Liver (tissue), 3 donors: ENCODE measurements at regions not wholly inside any gene's neighbourhood (a gene's known extent, or its start where the extent isn't known, plus 50 kb on each side); places are given as distances from the start of the nearest gene placed in this dataset.

Source experiments
- CTCF ChIP-seq: fragments of 150-350 bp; IDR thresholded peaks from 2 replicates; pipeline ENCODE4 v1.5.1; 2017; ENCODE audit warnings: improper control_type of control experiment, low read depth, low read length; ENCODE audit not compliant: missing input control
- JUND ChIP-seq, 2 donors: IDR thresholded peaks; 2 replicates each; pipeline ENCODE4 v1.6.1; 2016; ENCODE audit warnings: antibody characterized with exemption in 2 of 2
- RAD21 ChIP-seq, 2 donors: IDR thresholded peaks; 2 replicates each; pipeline ENCODE4 v1.6.1; 2016; ENCODE audit warnings: antibody characterized with exemption in 2 of 2, mild to moderate bottlenecking in 2 of 2
- RXRA ChIP-seq, 2 donors: IDR thresholded peaks; 2 replicates each; pipeline ENCODE4 v1.6.1; 2017 to 2018; ENCODE audit warnings: antibody characterized with exemption in 2 of 2, mild to moderate bottlenecking in 1 of 2
- TAF1 ChIP-seq: conservative IDR thresholded peaks from 2 replicates; pipeline ENCODE4 v1.6.1; 2016; ENCODE audit warnings: antibody characterized with exemption, mild to moderate bottlenecking
- YY1 ChIP-seq: IDR thresholded peaks from 2 replicates; pipeline ENCODE4 v1.6.1; 2016; ENCODE audit warnings: antibody characterized with exemption, mild to moderate bottlenecking
- TF ChIP-seq, protein P1 (sequence below): IDR thresholded peaks from 2 replicates; pipeline ENCODE4 v1.6.1; 2016; ENCODE audit warnings: antibody characterized with exemption
- TF ChIP-seq, protein P2 (sequence below): IDR thresholded peaks from 2 replicates; pipeline ENCODE4 v1.6.1; 2016; ENCODE audit warnings: antibody characterized with exemption
- TF ChIP-seq, protein P3 (sequence below): IDR thresholded peaks from 2 replicates; pipeline ENCODE4 v1.6.1; 2016; ENCODE audit warnings: antibody characterized with exemption
- donor health status: healthy.
- donor health status: healthy.

- TF ChIP-seq YY1 (no peak), CTCF (no peak), RXRA (IDR thresholded peaks at IDR 0.05) (no peak), RAD21 (IDR thresholded peaks at IDR 0.05) (no peak), JUND (IDR thresholded peaks at IDR 0.05) (no peak), TAF1 (no peak)
- TF ChIP-seq, protein P1, sequence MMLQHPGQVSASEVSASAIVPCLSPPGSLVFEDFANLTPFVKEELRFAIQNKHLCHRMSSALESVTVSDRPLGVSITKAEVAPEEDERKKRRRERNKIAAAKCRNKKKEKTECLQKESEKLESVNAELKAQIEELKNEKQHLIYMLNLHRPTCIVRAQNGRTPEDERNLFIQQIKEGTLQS: no peak
- TF ChIP-seq, protein P2, sequence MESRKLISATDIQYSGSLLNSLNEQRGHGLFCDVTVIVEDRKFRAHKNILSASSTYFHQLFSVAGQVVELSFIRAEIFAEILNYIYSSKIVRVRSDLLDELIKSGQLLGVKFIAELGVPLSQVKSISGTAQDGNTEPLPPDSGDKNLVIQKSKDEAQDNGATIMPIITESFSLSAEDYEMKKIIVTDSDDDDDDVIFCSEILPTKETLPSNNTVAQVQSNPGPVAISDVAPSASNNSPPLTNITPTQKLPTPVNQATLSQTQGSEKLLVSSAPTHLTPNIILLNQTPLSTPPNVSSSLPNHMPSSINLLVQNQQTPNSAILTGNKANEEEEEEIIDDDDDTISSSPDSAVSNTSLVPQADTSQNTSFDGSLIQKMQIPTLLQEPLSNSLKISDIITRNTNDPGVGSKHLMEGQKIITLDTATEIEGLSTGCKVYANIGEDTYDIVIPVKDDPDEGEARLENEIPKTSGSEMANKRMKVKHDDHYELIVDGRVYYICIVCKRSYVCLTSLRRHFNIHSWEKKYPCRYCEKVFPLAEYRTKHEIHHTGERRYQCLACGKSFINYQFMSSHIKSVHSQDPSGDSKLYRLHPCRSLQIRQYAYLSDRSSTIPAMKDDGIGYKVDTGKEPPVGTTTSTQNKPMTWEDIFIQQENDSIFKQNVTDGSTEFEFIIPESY: no peak
- TF ChIP-seq, protein P3, sequence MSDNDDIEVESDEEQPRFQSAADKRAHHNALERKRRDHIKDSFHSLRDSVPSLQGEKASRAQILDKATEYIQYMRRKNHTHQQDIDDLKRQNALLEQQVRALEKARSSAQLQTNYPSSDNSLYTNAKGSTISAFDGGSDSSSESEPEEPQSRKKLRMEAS: no peak
Measured at GRCh38 chr20:60813066-60813465, 439.0 kb upstream of the CDH4 start.
